ENCODE measurements at regions not wholly inside any gene's neighbourhood (a gene's known extent, or its start where the extent isn't known, plus 50 kb on each side); places are given as distances from the start of the nearest gene placed in this dataset.

GRCh38 chr12:72102150-72102549, 163.5 kb downstream of the TPH2 start:
- no peaks in the 10 kb centered on the region for H3K4me1 ChIP-seq
- no peak overlapping the region for H3K4me3 ChIP-seq
- no peaks in the 10 kb centered on the region for H3K27me3 ChIP-seq
- TF ChIP-seq EP300 (IDR thresholded peaks at IDR 0.05) (no peak), POLR2A (IDR thresholded peaks at IDR 0.05) (no peak), CTCF (IDR thresholded peaks at IDR 0.05) (no peak)
- H3K9me3 ChIP-seq: no peaks in the 10 kb centered on the region
- DNase-seq (ENCODE audit: low spot score in 2 of 2): no peak
- WGBS, 2 donors: 63 to 67% methylated on average over 3 of the region's 3 CpGs
- no peak overlapping the region for H3K27ac ChIP-seq
- no peaks in the 10 kb centered on the region for H3K36me3 ChIP-seq

- Histone ChIP-seq H3K4me3 (no peak overlapping the region), H3K36me3 (no peaks in the 10 kb centered on the region), H3K9me3 (no peaks in the 10 kb centered on the region), H3K4me1 (no peaks in the 10 kb centered on the region), H3K27ac (no peak overlapping the region), H3K27me3 (no peaks in the 10 kb centered on the region)
- no peak for DNase-seq (ENCODE audit: low spot score in 2 of 2)
- no peak for TF ChIP-seq EP300 (IDR thresholded peaks at IDR 0.05)
- no peak for TF ChIP-seq POLR2A (IDR thresholded peaks at IDR 0.05)
- no peak for TF ChIP-seq CTCF (IDR thresholded peaks at IDR 0.05)
Observed at GRCh38 chr12:72105849-72106248, 166.3 kb upstream of the TRHDE start.

GRCh38 chr12:72110937-72111650, 161.1 kb upstream of the TRHDE start:
- Histone ChIP-seq H3K27me3 (no peaks in the 10 kb centered on the region), H3K4me3 (peak overlapping the region in 1 of 4 donors; percentile 1), H3K4me1 (peaks cover 0 to 12% (median 0%) of the 10 kb centered on the region in 4 donors), H3K9me3 (no peaks in the 10 kb centered on the region), H3K27ac (no peak overlapping the region), H3K36me3 (no peaks in the 10 kb centered on the region)
- TF ChIP-seq EP300 (IDR thresholded peaks at IDR 0.05) (no peak), POLR2A (IDR thresholded peaks at IDR 0.05) (no peak), CTCF (IDR thresholded peaks at IDR 0.05) (no peak)
- 34 to 44% methylated on average over 5 of the region's 5 CpGs for WGBS, 2 donors
- no peak for DNase-seq (ENCODE audit: low spot score in 2 of 2)

GRCh38 chr12:72111706-72112105, 160.5 kb upstream of the TRHDE start:
- Histone ChIP-seq H3K4me1 (peaks cover 0 to 12% (median 0%) of the 10 kb centered on the region in 4 donors), H3K27me3 (no peaks in the 10 kb centered on the region), H3K36me3 (no peaks in the 10 kb centered on the region), H3K27ac (no peak overlapping the region), H3K9me3 (no peaks in the 10 kb centered on the region), H3K4me3 (no peak overlapping the region)
- 30 to 43% methylated on average over 3 of the region's 3 CpGs for WGBS, 2 donors
- no peak for DNase-seq (ENCODE audit: low spot score in 2 of 2)
- TF ChIP-seq POLR2A (IDR thresholded peaks at IDR 0.05) (no peak), EP300 (IDR thresholded peaks at IDR 0.05) (no peak), CTCF (IDR thresholded peaks at IDR 0.05) (no peak)

- TF ChIP-seq CTCF (IDR thresholded peaks at IDR 0.05): no peak
- H3K4me3 ChIP-seq: no peak overlapping the region
- H3K4me1 ChIP-seq: no peaks in the 10 kb centered on the region
- no peaks in the 10 kb centered on the region for H3K9me3 ChIP-seq
- no peak overlapping the region for H3K27ac ChIP-seq
- no peaks in the 10 kb centered on the region for H3K36me3 ChIP-seq
- H3K27me3 ChIP-seq: no peaks in the 10 kb centered on the region
- DNase-seq (ENCODE audit: low spot score in 2 of 2): no peak
- WGBS, 2 donors: 68 to 100% methylated on average over 1 of the region's 1 CpG
Observed at GRCh38 chr12:72133497-72134055, 138.6 kb upstream of the TRHDE start.

All from tibial nerve (tissue), 4 donors.